Lower leg skin (tissue), 3 donors: ENCODE measurements at regions not wholly inside any gene's neighbourhood (a gene's known extent, or its start where the extent isn't known, plus 50 kb on each side); places are given as distances from the start of the nearest gene placed in this dataset.

Experiments used
- POLR2A ChIP-seq, 2 donors: fragments of 450-650 bp; IDR thresholded peaks; one replicate each; pipeline ENCODE4 v1.6.1; 2016 to 2017; ENCODE audit warnings: antibody characterized with exemption in 2 of 2, mild to moderate bottlenecking in 1 of 2, moderate library complexity in 1 of 2
- TF ChIP-seq, protein P1 (sequence below), 3 donors: fragments of 450-650 bp; IDR thresholded peaks; one replicate each; pipeline ENCODE4 v1.5.1; 2016; ENCODE audit warnings: antibody characterized with exemption in 3 of 3, mild to moderate bottlenecking in 3 of 3, moderate library complexity in 2 of 3

DNA sequence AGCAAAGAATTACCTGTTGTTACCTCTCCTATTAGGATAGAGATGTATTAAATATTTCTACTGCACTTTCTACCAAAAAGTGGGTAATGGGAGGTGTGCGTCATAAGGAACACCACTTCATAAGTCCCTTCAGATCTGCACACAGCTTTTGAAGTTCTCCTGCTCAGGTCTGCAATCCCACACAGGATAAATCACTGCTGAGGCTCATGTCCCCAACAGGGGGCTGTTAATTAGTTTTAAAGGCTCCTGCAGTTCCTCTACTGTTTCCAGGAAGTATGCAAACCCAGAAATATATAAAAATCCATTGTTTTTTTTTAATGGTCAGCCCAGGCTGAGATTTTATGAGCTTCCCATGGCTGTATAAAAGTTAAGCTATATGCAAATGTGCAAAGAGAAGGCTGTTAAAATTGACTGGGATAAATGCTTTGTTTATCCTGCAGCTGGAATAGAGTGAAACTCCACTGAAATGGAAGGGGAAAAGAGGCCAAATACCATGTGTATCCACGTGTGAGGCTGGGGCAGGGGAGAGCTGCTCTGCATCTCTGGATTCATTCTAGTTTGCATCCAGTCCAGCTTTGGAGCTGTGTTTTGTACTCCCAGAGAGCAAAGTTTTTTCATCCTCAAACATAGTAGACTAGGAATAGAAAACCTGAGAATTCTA lies 903.7 kb downstream of the TDRD15 start:
- TF ChIP-seq POLR2A (IDR thresholded peaks at IDR 0.05), result no peak
- TF ChIP-seq, protein P1, sequence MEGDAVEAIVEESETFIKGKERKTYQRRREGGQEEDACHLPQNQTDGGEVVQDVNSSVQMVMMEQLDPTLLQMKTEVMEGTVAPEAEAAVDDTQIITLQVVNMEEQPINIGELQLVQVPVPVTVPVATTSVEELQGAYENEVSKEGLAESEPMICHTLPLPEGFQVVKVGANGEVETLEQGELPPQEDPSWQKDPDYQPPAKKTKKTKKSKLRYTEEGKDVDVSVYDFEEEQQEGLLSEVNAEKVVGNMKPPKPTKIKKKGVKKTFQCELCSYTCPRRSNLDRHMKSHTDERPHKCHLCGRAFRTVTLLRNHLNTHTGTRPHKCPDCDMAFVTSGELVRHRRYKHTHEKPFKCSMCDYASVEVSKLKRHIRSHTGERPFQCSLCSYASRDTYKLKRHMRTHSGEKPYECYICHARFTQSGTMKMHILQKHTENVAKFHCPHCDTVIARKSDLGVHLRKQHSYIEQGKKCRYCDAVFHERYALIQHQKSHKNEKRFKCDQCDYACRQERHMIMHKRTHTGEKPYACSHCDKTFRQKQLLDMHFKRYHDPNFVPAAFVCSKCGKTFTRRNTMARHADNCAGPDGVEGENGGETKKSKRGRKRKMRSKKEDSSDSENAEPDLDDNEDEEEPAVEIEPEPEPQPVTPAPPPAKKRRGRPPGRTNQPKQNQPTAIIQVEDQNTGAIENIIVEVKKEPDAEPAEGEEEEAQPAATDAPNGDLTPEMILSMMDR (IDR thresholded peaks at IDR 0.05), result no peak
